H9 (cell line): ENCODE measurements at regions not wholly inside any gene's neighbourhood (a gene's known extent, or its start where the extent isn't known, plus 50 kb on each side); places are given as distances from the start of the nearest gene placed in this dataset.

ENCODE experiments used
- DNase-seq: peaks from one replicate; pipeline ENCODE4 v3.0.0-alpha.2; 2017
- H2AFZ ChIP-seq: one replicate; pipeline ENCODE4 v1.6.1; 2013; ENCODE audit warnings: mild to moderate bottlenecking, low read length, control low read depth, moderate library complexity
- H2AK5ac ChIP-seq: 2 replicates; pipeline ENCODE4 v1.6.1; 2013; ENCODE audit warnings: low read length, control low read depth, mixed read lengths; ENCODE audit not compliant: insufficient read length
- H2BK120ac ChIP-seq: one replicate; pipeline ENCODE4 v1.6.1; 2013; ENCODE audit warnings: low read depth, mild to moderate bottlenecking, low read length, control low read depth, inconsistent platforms; ENCODE audit not compliant: poor library complexity, severe bottlenecking
- H2BK12ac ChIP-seq: 2 replicates; pipeline ENCODE4 v1.6.1; 2013; ENCODE audit warnings: low read length, control low read depth, mixed read lengths, low read depth; ENCODE audit not compliant: insufficient read length
- H2BK15ac ChIP-seq: 2 replicates; pipeline ENCODE4 v1.6.1; 2013; ENCODE audit warnings: low read depth, low read length, control low read depth
- H2BK20ac ChIP-seq: one replicate; pipeline ENCODE4 v1.6.1; 2013; ENCODE audit warnings: low read depth, mild to moderate bottlenecking, low read length, control low read depth, inconsistent platforms; ENCODE audit not compliant: poor library complexity, severe bottlenecking
- H2BK5ac ChIP-seq: 2 replicates; pipeline ENCODE4 v1.6.1; 2013; ENCODE audit warnings: low read length, control low read depth, mixed read lengths; ENCODE audit not compliant: insufficient read length
- H3K14ac ChIP-seq: 2 replicates; pipeline ENCODE4 v1.6.1; 2013; ENCODE audit warnings: low read length, control low read depth; ENCODE audit not compliant: insufficient read depth
- H3K18ac ChIP-seq: 2 replicates; pipeline ENCODE4 v1.6.1; 2013; ENCODE audit warnings: low read depth, mild to moderate bottlenecking, mixed read lengths, low read length, control low read depth; ENCODE audit not compliant: insufficient read length
- H3K23ac ChIP-seq: 2 replicates; pipeline ENCODE4 v1.6.1; 2013; ENCODE audit warnings: low read length, control low read depth, mixed read lengths, low read depth; ENCODE audit not compliant: insufficient read length
- H3K23me2 ChIP-seq: 2 replicates; pipeline ENCODE4 v1.6.1; 2013; ENCODE audit warnings: low read depth, mild to moderate bottlenecking, mixed read lengths, low read length, control low read depth; ENCODE audit not compliant: insufficient read length, poor library complexity, severe bottlenecking
- H3K27ac ChIP-seq: 2 replicates; pipeline ENCODE4 v1.5.1; 2013; ENCODE audit warnings: low read length, control low read depth, mixed read lengths, low read depth; ENCODE audit not compliant: insufficient read length
- H3K27me3 ChIP-seq: 2 replicates; pipeline ENCODE4 v1.6.1; 2013; ENCODE audit warnings: low read length, control low read depth, inconsistent platforms; ENCODE audit not compliant: insufficient read depth
- H3K4ac ChIP-seq: 2 replicates; pipeline ENCODE4 v1.6.1; 2013; ENCODE audit warnings: low read depth, mild to moderate bottlenecking, control low read depth, inconsistent platforms, low read length, moderate library complexity
- H3K4me1 ChIP-seq: 2 replicates; pipeline ENCODE4 v1.6.1; 2013; ENCODE audit warnings: low read length, control low read depth, inconsistent platforms; ENCODE audit not compliant: insufficient read depth
- H3K4me2 ChIP-seq: 2 replicates; pipeline ENCODE4 v1.6.1; 2013; ENCODE audit warnings: low read length, control low read depth, mixed read lengths; ENCODE audit not compliant: insufficient read length, insufficient read depth
- H3K56ac ChIP-seq: 2 replicates; pipeline ENCODE4 v1.6.1; 2013; ENCODE audit warnings: low read depth, mild to moderate bottlenecking, mixed read lengths, low read length, control low read depth; ENCODE audit not compliant: insufficient read length
- H3K79me1 ChIP-seq: 2 replicates; pipeline ENCODE4 v1.6.1; 2013; ENCODE audit warnings: low read depth, mild to moderate bottlenecking, moderate library complexity, low read length, control low read depth, inconsistent platforms; ENCODE audit not compliant: insufficient read depth, poor library complexity, severe bottlenecking
- H3K79me2 ChIP-seq: 2 replicates; pipeline ENCODE4 v1.6.1; 2013; ENCODE audit warnings: low read length, control low read depth, inconsistent platforms; ENCODE audit not compliant: insufficient read depth
- H3K9ac ChIP-seq: 2 replicates; pipeline ENCODE4 v1.6.1; 2013; ENCODE audit warnings: low read length, control low read depth, mixed read lengths; ENCODE audit not compliant: insufficient read length; ENCODE audit errors: extremely low read depth
- H3K9me3 ChIP-seq: one replicate; pipeline ENCODE4 v1.6.1; 2013; ENCODE audit warnings: low read depth, low read length, inconsistent platforms; ENCODE audit not compliant: control insufficient read depth
- H3T11ph ChIP-seq: one replicate; pipeline ENCODE4 v1.6.1; 2013; ENCODE audit warnings: mild to moderate bottlenecking, low read length, control low read depth, inconsistent platforms
- H4K20me1 ChIP-seq: one replicate; pipeline ENCODE4 v1.6.1; 2013; ENCODE audit not compliant: control insufficient read depth, insufficient read length, insufficient read depth
- H4K5ac ChIP-seq: 2 replicates; pipeline ENCODE4 v1.6.1; 2013; ENCODE audit warnings: low read depth, mild to moderate bottlenecking, mixed read lengths, low read length, control low read depth; ENCODE audit not compliant: insufficient read length
- H4K8ac ChIP-seq: replicated peaks from 2 replicates; pipeline ENCODE4 v1.6.1; 2013; ENCODE audit warnings: low read length, control low read depth, mixed read lengths, low read depth; ENCODE audit not compliant: insufficient read length
- H4K91ac ChIP-seq: 2 replicates; pipeline ENCODE4 v1.6.1; 2013; ENCODE audit warnings: low read depth, mild to moderate bottlenecking, moderate library complexity, mixed read lengths, low read length, control low read depth; ENCODE audit not compliant: insufficient read length
- H3K27ac Mint-ChIP-seq, 3 experiments: 2 replicates in 2 of 3; 3 replicates in 1 of 3; pipeline ENCODE4 v1.8.0; 2020 to 2021; ENCODE audit warnings: mixed read lengths in 3 of 3, mild to moderate bottlenecking in 1 of 3, moderate library complexity in 1 of 3
- H3K27me3 Mint-ChIP-seq: 2 replicates; pipeline ENCODE4 v1.8.0; 2021; ENCODE audit warnings: low read depth, mild to moderate bottlenecking, moderate library complexity, mixed read lengths
- H3K36me3 Mint-ChIP-seq, 3 experiments: 2 replicates in 2 of 3; 3 replicates in 1 of 3; pipeline ENCODE4 v1.8.0; 2020 to 2021; ENCODE audit warnings: low read depth in 3 of 3, mixed read lengths in 3 of 3; ENCODE audit not compliant: insufficient read depth in 1 of 3
- H3K4me1 Mint-ChIP-seq, 2 experiments: 2 replicates each; pipeline ENCODE4 v1.8.0; 2020; ENCODE audit warnings: mixed read lengths in 2 of 2
- H3K4me3 Mint-ChIP-seq, 2 experiments: 2 replicates in 1 of 2; 3 replicates in 1 of 2; pipeline ENCODE4 v1.8.0; 2020 to 2021; ENCODE audit warnings: mild to moderate bottlenecking in 2 of 2, mixed read lengths in 2 of 2, moderate library complexity in 1 of 2
- H3K9me3 Mint-ChIP-seq, 2 experiments: 2 replicates in 1 of 2; 3 replicates in 1 of 2; pipeline ENCODE4 v1.8.0; 2020; ENCODE audit warnings: mild to moderate bottlenecking in 2 of 2, mixed read lengths in 2 of 2, moderate library complexity in 1 of 2
- CTCF ChIP-seq: fragments of 200-600 bp; sonication (generic); conservative IDR thresholded peaks from 3 replicates; pipeline ENCODE4 v1.8.0; 2021; ENCODE audit warnings: antibody characterized with exemption, mild to moderate bottlenecking
- WGBS: extraction: QIAGEN DNeasy Blood & Tissue Kit; methylation state at CpG from one replicate; pipeline ENCODE4 v1.1.7; 2013; ENCODE audit warnings: missing lambda C conversion rate, low lambda C conversion rate, mixed read lengths; ENCODE audit not compliant: insufficient read length; ENCODE audit errors: extremely low coverage; 5-methylcytosine and 5-hydroxymethylcytosine counted together

- Mint-ChIP-seq H3K4me1 (peaks cover 4 to 11% of the 10 kb centered on the region in 2 experiments), H3K9me3 (no peaks in the 10 kb centered on the region), H3K27me3 (peaks cover 8% of the 10 kb centered on the region), H3K27ac (no peak overlapping the region), H3K36me3 (no peaks in the 10 kb centered on the region; a peak in 1 of 7 replicates), H3K4me3 (no peak overlapping the region)
- Histone ChIP-seq H2BK20ac (no peak overlapping the region), H2BK5ac (no peak overlapping the region), H4K5ac (no peak overlapping the region), H3T11ph (no peak overlapping the region), H3K14ac (no peak overlapping the region), H3K4me1 (no peaks in the 10 kb centered on the region), H2AFZ (no peak overlapping the region), H3K56ac (no peak overlapping the region), H3K27me3 (no peaks in the 10 kb centered on the region), H3K27ac (no peak overlapping the region), H3K79me2 (no peaks in the 10 kb centered on the region), H3K18ac (no peak overlapping the region), H3K23ac (no peak overlapping the region), H2BK120ac (no peak overlapping the region), H3K9me3 (no peaks in the 10 kb centered on the region), H2BK12ac (no peak overlapping the region), H4K91ac (no peak overlapping the region), H3K23me2 (no peaks in the 10 kb centered on the region), H3K79me1 (no peaks in the 10 kb centered on the region), H3K9ac (no peak overlapping the region), H4K20me1 (no peaks in the 10 kb centered on the region), H2AK5ac (no peak overlapping the region), H3K4me2 (no peak overlapping the region), H3K4ac (no peak overlapping the region), H4K8ac (no peak overlapping the region), H2BK15ac (no peak overlapping the region)
- no CpG with 5 or more reads among the region's 9 CpGs for WGBS
- no peak for DNase-seq
- TF ChIP-seq CTCF, result no peak
Measured at GRCh38 chr5:168227973-168228615, 63.4 kb upstream of the WWC1 start.
